Neural cell (in vitro differentiated cells): ENCODE measurements at regions not wholly inside any gene's neighbourhood (a gene's known extent, or its start where the extent isn't known, plus 50 kb on each side); places are given as distances from the start of the nearest gene placed in this dataset.

ENCODE experiments used
- CTCF ChIP-seq: fragments of 450-650 bp; IDR thresholded peaks from 2 replicates; pipeline ENCODE4 v1.5.1; 2014; ENCODE audit warnings: antibody characterized with exemption, mild to moderate bottlenecking, moderate library complexity; ENCODE audit not compliant: poor library complexity, severe bottlenecking
- EP300 ChIP-seq: fragments of 450-650 bp; conservative IDR thresholded peaks from 2 replicates; pipeline ENCODE4 v1.6.1; 2014; ENCODE audit warnings: antibody characterized with exemption, mild to moderate bottlenecking, moderate library complexity; ENCODE audit not compliant: poor library complexity, severe bottlenecking
- EZH2 ChIP-seq: fragments of 200-600, 300-800 bp; shearing (Covaris generic), sonication (generic); IDR thresholded peaks from 2 replicates; pipeline ENCODE4 v1.6.1; 2014; ENCODE audit warnings: antibody characterized with exemption, low read length, borderline replicate concordance, mild to moderate bottlenecking; ENCODE audit not compliant: insufficient read depth, poor library complexity, severe bottlenecking
- POLR2AphosphoS5 ChIP-seq: IDR thresholded peaks from 2 replicates; pipeline ENCODE4 v1.6.1; 2012
- SMC3 ChIP-seq: fragments of 450-650 bp; conservative IDR thresholded peaks from 2 replicates; pipeline ENCODE4 v1.6.1; 2014; ENCODE audit warnings: antibody characterized with exemption, mild to moderate bottlenecking, moderate library complexity; ENCODE audit not compliant: poor library complexity

DNA sequence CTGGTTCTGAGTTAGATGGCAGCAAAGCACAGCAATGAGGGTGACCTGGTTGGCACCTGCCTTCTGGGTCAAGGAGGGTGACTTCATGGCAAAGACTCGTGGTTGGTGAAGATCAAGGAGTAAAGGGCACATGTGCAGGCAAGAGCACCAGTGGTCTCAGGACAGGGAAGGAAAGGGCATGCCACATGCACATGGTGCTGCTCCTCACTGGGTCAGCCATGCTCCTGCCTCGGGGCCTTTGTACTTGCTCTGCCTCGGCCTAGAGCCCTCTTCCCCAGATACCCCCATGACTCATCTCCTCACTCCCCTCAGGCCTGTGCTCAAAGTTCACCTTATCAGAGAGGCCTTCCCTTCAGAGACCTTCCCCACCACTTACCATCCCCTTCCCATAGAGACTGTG is 106.7 kb upstream of the KDM7A start:
- TF ChIP-seq CTCF, result no peak
- TF ChIP-seq POLR2AphosphoS5, result no peak
- TF ChIP-seq EZH2, result no peak
- no peak for TF ChIP-seq SMC3
- TF ChIP-seq EP300, result no peak
